ENCODE measurements at regions not wholly inside any gene's neighbourhood (a gene's known extent, or its start where the extent isn't known, plus 50 kb on each side); places are given as distances from the start of the nearest gene placed in this dataset.
"Not testable (repeated sequence)": the region's sequence is repeated elsewhere in the genome, so short reads cannot be mapped to it uniquely, and the experiment has no call there.

DNA sequence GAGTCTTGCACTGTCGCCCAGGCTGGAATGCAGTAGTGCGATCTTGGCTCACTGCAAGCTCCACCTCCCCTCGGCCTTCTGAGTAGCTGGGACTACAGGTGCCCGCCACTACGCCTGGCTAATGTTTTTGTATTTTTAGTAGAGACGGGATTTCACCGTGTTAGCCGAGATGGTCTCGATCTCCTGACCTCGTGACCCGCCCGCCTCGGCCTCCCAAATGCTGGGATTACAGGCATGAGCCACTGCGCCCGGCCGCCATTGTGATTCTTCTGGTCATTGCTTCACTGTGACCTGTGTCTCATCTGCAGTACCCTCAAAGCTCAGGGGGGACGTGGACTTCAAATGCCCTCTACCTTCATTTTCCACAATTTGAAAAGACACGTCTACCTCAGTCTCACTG is 481.9 kb downstream of the TRHDE start:
- TF ChIP-seq, protein P1, sequence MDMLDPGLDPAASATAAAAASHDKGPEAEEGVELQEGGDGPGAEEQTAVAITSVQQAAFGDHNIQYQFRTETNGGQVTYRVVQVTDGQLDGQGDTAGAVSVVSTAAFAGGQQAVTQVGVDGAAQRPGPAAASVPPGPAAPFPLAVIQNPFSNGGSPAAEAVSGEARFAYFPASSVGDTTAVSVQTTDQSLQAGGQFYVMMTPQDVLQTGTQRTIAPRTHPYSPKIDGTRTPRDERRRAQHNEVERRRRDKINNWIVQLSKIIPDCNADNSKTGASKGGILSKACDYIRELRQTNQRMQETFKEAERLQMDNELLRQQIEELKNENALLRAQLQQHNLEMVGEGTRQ (IDR thresholded peaks at IDR 0.05; ENCODE audit: low read length) = not testable (repeated sequence)
- not testable (repeated sequence) for TF ChIP-seq CTCF (IDR thresholded peaks at IDR 0.05; ENCODE audit: control extremely low read depth in 1 of 3, insufficient read depth in 1 of 3, low read depth in 1 of 3, low read length in 3 of 3); JUN (IDR thresholded peaks at IDR 0.05; ENCODE audit: low read depth, low read length); ZNF274 (IDR thresholded peaks at IDR 0.05; ENCODE audit: borderline replicate concordance, extremely low read depth, low read length); EZH2 (IDR thresholded peaks at IDR 0.05; ENCODE audit: low read depth, low read length, severe bottlenecking); YY1 (IDR thresholded peaks at IDR 0.05; ENCODE audit: low read depth, low read length); POLR2A (IDR thresholded peaks at IDR 0.05; ENCODE audit: control extremely low read depth in 1 of 2, low read depth in 2 of 2, low read length in 2 of 2); TEAD4 (IDR thresholded peaks at IDR 0.05; ENCODE audit: low read depth, low read length)

All from H1 (cell line).